HG03064 (cell line): ENCODE measurements at regions not wholly inside any gene's neighbourhood (a gene's known extent, or its start where the extent isn't known, plus 50 kb on each side); places are given as distances from the start of the nearest gene placed in this dataset.

ENCODE experiments used
- ATAC-seq: cut with Tn5 transposase; IDR thresholded peaks from one replicate; pipeline ENCODE4 v1.9.1; 2021; ENCODE audit warnings: low read depth; ENCODE audit not compliant: unreplicated experiment

DNA sequence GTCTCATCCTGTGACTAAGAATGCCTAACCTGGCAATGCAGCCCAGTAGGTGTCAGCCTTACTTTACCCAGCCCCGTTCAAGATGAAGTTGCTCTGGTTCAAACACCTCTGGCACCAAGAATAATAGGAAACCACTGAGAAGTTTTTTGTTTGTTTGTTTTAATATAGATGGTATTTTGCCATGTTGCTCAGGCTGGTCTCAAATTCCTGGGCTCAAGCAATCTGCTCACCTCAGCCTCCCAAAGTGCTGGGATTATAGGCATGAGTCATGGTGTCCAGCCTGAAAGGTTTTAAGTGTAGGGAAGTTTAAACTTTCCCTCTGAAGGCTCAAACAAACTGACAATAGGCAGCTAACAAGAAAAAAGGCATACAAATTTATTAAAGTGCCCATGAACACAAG is 51.2 kb upstream of the ABCC4 start:
- no peak for ATAC-seq

GRCh38 chr13:95354156-95354555 is 52.9 kb upstream of the ABCC4 start:
- no peak for ATAC-seq

DNA sequence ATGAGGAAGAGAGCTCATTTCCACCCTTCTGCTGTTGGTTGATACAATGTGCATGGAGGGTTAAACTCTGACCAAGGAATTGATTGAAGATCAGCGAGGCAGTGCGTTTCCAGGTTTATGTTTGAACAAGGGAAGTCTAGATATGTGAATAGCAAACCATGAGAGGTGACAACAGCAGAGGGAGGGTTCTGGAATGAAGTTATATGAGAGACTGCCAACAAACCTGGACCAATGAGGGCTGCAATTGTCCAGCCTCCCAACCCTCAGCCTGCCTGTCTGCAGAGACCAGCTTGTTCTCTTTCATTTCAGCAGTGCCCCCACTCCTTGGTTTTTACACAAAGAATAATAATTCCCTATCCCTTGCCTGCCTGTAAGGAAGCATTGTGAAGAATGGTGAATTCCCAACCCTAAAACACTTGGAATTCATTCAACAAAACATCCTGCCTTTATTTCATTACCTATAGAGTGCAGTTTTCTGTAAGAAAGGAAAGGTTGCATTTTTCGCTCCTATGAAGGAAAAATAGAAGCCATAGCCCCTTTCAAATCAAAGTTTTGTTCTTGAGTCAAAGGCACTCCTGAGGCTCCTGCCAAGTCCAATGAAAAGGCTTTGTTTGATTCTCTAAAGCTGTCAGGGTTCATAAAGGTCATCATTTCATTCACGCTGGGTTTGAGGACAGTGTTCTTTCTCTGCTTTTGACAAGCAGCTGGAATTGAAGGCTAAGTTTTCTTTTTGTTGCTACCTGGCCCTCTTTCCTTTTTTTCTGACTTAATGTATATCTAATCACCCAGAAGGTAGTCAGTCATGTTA is 53.6 kb upstream of the ABCC4 start:
- ATAC-seq, result no peak

- no peak for ATAC-seq
Measured at GRCh38 chr13:95355494-95355893, 54.2 kb upstream of the ABCC4 start.

DNA sequence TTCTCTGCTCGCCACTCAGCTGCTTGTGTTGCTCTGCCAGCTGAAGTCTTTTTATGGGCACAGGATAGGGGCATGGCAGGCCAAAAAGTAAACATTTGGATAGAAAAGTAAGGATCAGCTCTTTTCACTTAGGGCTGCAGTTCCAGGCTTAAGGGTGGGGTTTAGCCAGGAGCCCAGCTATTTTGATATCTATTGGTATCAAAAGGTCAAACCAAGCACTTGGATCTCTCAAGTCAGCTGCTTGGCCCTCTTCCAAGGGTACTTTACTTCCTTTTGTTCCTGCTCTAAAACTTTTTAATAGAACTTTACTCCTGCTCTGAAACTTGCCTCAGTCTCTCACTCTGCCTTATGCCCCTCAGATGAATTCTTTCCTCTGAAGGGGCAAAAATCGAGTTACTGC is 55.7 kb upstream of the ABCC4 start:
- no peak for ATAC-seq

DNA sequence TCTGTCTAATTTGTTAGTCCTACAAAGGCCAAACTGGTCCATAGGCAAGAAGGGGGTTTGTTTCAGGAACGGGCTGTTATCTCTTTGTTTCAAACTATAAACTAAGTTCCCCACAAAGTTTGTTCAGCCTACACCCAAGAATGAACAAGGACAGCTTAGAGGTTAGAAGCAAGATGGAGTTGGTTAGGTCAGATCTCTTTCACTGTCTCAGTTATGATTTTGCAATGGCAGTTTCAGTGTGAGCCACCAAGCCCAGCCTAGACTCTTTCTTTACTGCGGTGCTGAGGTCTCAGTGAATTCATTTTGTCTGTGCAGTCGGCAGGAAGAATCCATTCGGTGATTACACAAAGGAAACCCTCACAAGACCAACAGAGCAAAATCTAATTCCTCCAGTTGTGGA is 56.6 kb upstream of the ABCC4 start:
- no peak for ATAC-seq

DNA sequence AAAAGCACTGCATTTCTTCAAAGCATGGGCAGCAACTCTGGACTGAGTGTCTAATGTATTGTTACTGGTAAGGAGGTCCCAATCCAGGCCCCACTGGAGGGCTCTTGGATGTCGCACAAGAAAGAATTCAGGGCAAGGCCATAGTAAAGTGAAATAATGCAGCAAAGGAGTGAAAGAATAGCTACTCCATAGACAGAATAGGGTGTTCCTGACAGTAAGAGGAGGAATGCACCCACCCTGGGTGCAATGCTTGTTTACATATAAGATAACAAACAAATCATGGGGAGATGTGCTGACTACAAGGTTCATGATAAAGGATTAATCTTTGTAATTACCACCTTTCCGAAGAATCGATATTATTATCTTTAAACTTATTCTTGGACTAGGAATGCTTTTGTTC is 58.8 kb upstream of the ABCC4 start:
- no peak for ATAC-seq

DNA sequence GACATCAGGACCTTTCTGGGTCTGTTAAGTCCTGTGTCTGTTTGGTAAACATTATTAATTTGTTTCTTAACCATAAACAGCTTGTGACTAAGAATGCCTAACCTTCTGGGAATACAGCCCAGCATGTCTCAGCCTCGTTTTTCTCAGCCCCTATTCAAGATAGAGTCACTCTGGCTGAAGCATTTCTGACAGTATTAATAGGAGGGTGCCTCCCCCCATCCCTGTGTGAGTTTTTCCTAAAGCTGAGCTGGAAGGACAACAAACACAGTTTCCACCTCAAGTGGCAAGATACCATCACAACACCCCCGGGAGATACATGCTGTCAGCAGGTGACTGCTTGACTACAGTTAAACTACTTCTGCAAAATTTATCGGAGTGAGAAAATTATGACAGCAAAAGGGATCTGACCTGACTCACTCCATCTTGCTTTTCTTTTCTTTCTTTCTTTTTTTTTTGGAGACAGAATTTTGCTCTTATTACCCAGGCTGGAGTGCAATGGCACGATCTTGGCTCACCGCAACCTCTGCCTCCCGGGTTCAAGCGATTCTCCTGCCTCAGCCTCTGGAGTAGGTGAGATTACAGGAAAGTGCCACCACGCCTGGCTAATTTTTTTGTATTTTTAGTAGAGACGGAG is 59.3 kb upstream of the ABCC4 start:
- no peak for ATAC-seq

- no peak for ATAC-seq
Measured at GRCh38 chr13:95361686-95362085, 60.4 kb upstream of the ABCC4 start.

DNA sequence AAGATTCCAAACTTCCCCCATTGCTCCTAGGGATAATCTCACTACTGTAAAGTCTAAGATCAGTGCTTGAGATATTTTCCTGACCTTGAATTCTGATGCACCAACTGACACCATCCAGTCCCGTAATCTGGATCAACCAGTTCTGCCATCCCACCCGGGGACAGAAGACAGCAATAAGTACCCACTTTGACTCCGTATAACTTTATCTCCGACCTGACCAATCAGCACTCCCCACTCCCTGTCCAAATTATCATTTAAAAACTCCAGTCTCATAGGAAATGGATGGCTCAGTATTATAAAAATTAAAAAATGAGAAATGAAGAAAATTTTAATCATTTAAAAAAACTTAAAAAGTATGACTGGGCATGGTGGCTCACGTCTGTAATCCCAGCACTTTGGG is 61.4 kb upstream of the ABCC4 start:
- ATAC-seq, result no peak

DNA sequence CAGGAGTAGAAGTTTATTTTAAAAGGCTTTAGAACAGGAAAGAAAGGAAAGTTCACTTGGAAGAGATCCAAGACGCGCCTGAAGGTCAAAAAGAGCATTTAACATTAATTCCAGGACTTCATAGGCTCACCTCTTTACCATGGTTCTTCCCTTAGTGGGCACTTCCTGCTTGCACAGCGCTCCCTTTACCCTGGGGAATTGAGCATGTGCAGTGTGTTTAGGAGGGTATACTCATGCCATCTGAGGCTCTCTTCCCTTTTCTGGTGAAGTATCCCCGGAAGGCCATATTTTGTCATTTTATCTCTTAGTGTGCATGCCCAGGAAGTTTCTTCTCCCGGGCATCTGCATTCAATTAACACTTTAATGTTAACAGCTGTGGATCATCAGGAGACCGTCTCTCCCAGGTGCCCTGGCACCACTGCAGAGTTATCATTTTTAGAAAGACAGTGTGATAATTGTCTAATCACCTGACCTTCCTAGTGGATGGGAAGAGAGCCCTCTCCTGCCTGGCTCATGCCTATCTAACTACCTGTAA is 66.1 kb upstream of the ABCC4 start:
- ATAC-seq, result no peak

- ATAC-seq, result no peak
Measured at GRCh38 chr13:95368998-95369397, 67.7 kb upstream of the ABCC4 start.

DNA sequence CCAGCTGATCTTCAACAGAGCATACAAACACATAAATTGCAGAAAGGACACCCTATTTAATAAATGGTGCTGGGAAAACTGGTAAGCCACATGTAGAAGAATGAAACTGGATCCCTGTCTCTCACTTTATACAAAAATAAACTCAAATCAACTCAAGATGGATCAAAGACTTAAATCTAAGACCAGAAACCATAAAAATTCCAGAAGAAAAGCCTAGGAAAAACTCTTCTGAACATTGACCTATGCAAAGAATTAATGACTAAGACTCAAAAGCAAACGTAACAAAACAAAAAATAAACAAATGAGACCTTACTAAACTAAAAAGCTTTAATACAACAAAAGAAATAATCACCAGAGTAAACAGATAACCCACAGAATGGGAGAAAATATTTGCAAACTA is 74.5 kb upstream of the ABCC4 start:
- ATAC-seq, result no peak

- no peak for ATAC-seq
Measured at GRCh38 chr13:95378603-95379002, 77.4 kb upstream of the ABCC4 start.

DNA sequence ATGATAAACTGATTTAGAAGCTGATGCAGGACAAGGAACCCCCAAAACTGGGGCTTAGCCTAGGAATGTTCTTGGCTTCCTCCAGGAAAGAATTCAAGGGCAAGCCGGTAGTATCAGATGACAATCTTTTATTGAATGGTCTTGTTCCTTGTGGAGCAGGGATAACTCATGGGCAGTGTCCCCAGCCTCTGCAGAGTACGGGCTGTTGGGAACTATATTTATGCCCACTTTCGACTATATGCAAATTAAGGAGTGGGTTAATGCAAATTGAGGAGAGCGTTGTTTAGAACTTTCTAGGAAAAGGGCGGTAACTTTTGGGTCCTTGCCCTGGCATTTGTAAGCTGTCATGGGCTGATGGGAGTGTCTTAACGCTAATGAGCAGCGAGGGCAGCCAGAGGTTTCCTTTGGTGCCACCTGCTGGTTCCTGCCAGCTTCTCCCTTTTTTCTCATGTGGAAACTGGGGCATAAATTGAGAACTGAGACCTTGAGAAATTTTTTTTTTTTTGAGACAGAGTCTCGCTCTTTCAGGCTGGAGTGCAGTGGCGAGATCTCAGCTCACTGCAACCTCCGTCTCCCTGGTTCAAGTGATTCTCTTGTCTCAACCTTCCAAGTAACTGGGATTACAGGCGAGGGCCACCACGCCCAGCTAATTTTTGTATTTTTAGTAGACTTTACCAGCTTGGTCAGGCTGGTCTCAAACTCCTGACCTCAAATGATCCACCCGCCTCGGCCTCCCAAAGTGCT is 79.4 kb upstream of the ABCC4 start:
- ATAC-seq, result peak; percentile 79

DNA sequence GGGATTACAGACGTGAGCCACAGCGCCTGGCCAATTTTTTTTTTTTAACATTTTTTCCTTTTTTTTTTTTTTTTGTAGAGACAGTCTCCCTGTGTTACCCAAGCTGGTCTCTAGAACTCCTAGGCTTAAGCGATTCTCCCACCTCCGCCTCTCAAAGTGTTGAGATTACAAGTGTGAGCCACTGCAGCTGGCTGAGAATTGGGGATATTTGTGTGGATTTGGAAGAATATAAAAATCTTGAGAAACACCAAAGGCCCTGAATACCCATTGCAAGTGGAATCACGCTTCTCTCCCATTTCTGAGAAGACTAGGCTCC is 79.9 kb upstream of the ABCC4 start:
- ATAC-seq, result no peak

DNA sequence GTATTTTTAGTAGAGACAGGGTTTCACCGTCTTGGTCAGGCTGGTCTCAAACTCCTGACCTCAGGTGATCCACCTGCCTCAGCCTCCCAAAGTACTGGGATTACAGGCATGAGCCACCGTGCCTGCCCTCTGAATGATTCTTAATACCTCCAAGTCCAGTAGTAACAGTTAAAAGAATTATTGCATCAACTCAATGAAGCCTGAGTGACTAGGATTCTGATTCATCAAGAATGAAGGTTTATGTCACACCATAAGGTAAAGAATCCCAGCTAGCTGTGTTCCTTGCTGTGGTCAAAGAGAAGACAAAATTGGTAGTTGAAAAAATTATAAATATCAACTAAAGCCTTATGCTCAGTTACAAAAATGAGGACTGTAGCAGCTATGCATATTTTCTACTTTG is 81.2 kb upstream of the ABCC4 start:
- ATAC-seq, result no peak

DNA sequence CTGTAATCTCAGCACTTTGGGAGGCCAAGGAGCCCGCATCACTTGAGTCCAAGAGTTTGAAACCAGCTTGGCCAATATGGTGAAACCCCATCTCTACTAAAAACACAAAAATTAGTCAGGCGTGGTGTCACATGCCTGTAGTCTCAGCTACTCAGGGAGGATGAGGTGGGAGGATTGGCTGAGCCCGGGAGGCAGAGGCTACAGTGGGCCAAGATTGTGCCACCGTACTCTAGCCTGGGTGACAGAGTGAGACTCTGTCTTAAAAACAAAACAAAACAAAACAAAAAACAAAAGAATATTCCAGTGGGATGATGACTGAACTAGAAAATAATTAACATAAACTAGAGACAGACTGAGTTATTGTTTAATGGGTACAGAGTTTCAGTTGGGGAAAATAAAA is 81.7 kb upstream of the ABCC4 start:
- no peak for ATAC-seq

DNA sequence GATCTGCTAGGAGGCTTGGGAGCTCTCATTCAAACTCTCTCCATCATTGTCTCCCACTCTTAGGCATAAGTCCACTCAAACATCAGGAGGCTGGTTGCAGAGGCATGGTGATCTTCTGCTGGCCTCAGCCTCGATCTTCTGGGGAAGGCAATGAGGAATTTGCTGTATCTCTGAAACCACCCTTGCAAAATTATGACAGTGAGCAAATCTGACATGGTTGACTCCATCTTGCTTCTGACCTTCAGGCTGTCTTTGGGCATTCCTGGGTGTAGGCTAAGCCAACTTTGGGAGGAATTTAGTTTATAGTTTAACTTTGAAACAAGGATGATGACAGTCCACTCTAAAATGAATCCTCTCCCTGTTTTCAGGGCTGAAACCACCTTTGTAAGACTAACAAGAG is 84.1 kb upstream of the ABCC4 start:
- ATAC-seq, result no peak

GRCh38 chr13:95385798-95386197 is 84.5 kb upstream of the ABCC4 start:
- no peak for ATAC-seq

GRCh38 chr13:95386370-95386769 is 85.1 kb upstream of the ABCC4 start:
- ATAC-seq, result no peak
